Dedifferentiated amniotic fluid mesenchymal stem cell (primary cell): ENCODE measurements at regions not wholly inside any gene's neighbourhood (a gene's known extent, or its start where the extent isn't known, plus 50 kb on each side); places are given as distances from the start of the nearest gene placed in this dataset.

Source experiments
- DNase-seq: peaks from one replicate; pipeline ENCODE4 v3.0.0-alpha.2; 2016; ENCODE audit errors: extremely low spot score

DNA sequence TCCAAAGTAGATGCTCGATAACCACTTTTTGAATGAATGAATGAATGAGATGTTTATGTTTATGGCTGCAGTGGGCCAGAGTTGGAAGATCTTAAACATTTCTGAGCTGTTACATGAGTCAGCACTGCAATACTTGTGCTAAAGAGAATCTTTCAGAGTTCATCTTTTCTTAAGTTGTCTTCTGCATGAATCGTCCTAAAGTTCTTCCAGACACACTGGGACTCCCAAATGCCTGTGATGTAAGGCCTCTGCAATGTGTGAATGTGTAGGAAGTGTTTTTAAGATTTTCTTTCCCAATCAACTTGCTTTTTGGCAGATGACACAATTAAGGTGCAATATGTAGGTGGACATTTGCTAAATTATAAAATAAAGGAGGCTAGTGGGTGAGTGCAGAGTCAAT is 50.3 kb upstream of the TRIM9 start:
- no peak for DNase-seq

DNA sequence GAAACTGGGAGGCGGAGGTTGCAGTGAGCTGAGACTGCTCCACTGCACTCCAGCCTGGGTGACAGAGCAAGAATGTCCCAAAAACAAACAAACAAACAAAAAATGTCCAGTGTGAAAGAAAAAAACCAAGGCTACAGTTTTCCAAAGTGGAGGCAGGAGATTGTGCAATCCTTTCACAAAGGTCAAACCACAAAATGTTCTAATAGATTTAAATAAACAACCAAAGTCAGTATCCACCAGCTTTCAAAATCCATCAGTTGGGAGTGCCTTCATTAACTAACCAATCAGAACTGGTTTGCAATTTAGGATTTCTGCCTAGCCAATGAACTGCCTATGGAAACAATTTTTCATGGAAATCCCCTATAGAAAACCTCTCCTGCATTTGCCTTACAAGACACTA is 52.3 kb upstream of the TRIM9 start:
- DNase-seq = no peak

DNA sequence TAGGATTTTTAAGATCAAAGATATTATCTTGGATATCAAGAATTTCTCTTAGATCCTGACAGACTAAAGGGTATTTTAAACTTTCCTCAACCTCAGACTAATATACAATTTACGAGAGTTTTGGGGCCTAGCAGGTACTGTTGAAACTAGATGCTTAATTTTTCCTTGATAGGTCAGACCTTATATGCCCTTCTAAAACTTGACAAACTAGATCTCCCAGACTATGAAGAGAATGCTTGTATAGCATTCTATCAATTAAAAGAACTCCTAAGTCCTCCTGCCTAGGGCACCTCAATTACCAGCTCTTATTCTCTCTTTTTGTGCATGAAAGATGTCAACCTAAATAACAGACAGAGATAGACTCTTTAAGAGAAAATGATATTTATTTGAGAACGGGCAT is 60.4 kb upstream of the TRIM9 start:
- no peak for DNase-seq

GRCh38 chr14:51157012-51157411 is 62.1 kb upstream of the TRIM9 start:
- no peak for DNase-seq

- no peak for DNase-seq
Observed at GRCh38 chr14:51160871-51161270, 66.0 kb upstream of the TRIM9 start.

DNA sequence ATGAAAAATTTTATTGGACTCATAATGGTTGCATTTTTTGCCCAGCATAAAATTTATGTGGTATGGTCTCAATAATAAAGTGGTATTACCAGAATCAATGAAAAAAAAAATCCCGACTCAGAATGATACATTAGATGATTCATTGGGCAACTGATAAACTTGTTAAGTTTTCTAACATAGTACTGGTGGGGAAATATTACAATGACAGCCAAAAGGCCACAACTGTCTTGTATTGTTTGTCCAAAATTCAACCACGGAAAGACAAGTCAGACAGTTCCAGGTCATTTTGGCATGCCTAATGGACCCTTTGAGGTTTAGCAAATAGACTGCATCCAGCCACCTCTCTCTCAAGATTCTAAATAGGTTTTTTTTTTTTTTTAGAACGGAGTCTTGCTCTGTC is 70.5 kb upstream of the TRIM9 start:
- no peak for DNase-seq

GRCh38 chr14:51167587-51168214 is 72.3 kb upstream of the TMX1 start:
- no peak for DNase-seq

GRCh38 chr14:51168215-51168613 is 71.8 kb upstream of the TMX1 start:
- DNase-seq = no peak

- no peak for DNase-seq
Observed at GRCh38 chr14:51173863-51174262, 66.2 kb upstream of the TMX1 start.

- DNase-seq = no peak
Observed at GRCh38 chr14:51176839-51177238, 63.2 kb upstream of the TMX1 start.

- DNase-seq = no peak
Observed at GRCh38 chr14:51180577-51180976, 59.5 kb upstream of the TMX1 start.

DNA sequence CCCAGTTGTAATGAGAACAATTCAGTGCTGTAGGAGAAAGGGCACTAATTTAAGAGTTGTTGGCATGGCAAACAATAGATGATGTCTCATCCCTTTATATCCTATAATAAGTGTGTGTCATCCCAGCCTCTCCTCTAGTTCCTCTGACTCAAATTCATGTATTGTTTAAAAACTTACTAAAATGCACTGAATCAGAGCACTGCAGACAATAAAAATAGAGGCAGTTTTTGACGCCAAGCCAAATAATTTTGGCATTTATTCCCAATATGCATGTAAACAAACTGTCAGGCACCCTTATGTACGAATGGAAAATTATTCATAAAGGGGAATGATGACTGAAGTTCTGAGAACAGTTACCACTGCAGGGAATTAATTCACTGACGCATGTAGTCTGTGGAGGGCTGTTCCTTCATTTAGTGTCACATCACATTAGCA is 57.9 kb upstream of the TMX1 start:
- DNase-seq = peak; percentile 29

GRCh38 chr14:51185180-51185579 is 54.9 kb upstream of the TMX1 start:
- no peak for DNase-seq

DNA sequence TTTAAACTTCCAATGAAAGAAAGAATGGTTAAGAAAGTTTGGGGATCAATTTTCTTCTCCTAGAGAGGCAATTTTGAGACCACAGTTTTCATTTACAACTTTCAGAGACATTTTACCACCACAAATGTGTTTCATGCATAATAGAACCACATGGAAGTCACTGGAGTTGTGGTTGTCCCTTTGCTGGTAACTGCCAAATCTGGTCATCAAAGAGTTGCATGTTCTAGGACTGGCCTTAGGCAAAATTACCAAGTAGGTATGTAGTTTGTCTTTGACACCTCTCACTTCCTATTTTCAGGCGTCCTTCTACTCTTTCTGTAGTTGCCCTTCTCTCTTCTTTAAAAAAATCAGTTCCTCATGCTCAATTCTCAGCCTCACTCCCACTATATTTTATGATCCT is 54.3 kb upstream of the TMX1 start:
- no peak for DNase-seq

GRCh38 chr14:51188566-51189185 is 51.4 kb upstream of the TMX1 start:
- no peak for DNase-seq

DNA sequence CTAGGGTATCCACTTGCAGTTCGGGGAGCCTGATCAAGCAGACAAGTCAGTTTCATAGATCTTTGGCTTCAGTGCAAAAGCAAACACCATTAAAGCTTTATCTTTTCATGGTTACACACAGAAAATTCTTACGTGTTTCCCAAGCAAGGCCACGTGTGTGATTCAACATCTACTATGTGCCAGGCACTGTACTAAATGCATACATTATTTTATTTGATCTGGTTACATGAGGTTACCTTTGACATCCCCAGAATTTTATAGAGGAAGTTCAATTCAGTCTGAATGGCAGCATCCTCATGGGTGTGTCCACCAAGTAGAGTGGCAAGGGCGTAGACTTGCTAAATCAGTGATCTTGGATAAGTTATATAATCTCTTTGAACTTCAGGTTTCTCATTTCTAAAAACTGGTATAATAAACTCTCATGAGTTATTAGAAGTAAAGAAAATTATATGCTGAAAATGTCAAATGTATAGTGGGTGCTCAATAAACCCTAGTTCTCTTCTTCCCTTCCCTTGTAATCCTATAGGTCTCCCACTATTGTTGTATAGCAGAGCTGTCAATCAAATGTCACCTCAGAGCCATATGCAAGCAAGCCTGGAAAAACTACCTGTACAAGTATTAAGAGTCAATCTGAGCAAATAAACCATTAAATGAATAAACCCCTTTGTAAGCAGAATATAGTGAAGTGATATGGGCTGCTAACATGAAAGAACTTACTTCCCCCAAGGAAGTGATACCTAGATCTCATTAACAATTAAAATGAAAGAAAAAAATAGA is 50.3 kb upstream of the TMX1 start:
- no peak for DNase-seq
